ENCODE measurements at regions not wholly inside any gene's neighbourhood (a gene's known extent, or its start where the extent isn't known, plus 50 kb on each side); places are given as distances from the start of the nearest gene placed in this dataset.

GRCh38 chr1:68908316-68908715, 411.4 kb upstream of the DEPDC1 start:
- TF ChIP-seq POLR2AphosphoS5 (IDR thresholded peaks at IDR 0.05; ENCODE audit: low read depth, low read length) (no peak), POLR2A (IDR thresholded peaks at IDR 0.05; ENCODE audit: low read depth, low read length) (no peak)

All from GM12892 (cell line).